ENCODE measurements at regions not wholly inside any gene's neighbourhood (a gene's known extent, or its start where the extent isn't known, plus 50 kb on each side); places are given as distances from the start of the nearest gene placed in this dataset.
"Not testable (repeated sequence)": the region's sequence is repeated elsewhere in the genome, so short reads cannot be mapped to it uniquely, and the experiment has no call there.

- DNase-seq: peak; percentile 42
These were observed 51.2 kb upstream of the SEC16B start for GRCh38 chr1:178020968-178021640.

DNA sequence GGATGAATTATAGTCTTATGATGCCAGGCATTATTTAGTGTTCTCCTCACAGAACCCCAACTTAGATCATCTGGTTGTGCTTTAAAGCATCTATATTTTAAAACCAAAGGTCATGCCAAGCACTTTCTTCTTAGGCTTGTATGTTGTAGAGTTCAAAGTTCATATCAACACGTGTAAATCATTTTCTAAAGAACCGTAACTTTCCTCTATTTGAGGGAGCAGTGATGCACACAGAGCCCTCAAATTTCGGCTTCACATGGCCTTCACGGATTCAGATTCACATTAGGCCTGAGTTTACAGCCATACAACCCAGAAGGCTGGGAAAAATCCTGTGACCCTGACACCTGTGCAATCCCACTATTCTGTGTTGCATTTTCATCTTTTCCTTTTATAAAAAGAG, 52.1 kb upstream of the SEC16B start:
- DNase-seq: no peak

DNA sequence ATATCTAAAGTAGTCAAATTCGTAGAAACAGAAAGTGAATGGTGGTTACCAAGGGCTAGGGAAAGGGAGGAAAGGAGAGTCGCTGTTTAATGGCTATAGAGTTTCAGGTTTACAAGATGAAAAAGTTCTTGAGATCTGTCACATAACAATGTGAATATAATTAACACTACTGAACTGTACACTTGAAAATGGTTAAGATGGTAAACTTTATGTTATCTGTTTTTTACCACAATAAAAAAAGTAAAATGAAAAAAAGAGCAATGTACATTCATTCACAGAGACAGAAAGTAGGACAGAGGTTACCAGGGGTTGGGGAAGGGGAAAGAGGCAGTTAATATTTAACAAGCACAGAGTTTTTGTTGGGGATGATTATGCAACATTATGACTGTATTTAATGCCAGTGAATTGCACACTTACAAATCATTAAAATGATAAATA, 53.3 kb upstream of the SEC16B start:
- no peak for DNase-seq

DNA sequence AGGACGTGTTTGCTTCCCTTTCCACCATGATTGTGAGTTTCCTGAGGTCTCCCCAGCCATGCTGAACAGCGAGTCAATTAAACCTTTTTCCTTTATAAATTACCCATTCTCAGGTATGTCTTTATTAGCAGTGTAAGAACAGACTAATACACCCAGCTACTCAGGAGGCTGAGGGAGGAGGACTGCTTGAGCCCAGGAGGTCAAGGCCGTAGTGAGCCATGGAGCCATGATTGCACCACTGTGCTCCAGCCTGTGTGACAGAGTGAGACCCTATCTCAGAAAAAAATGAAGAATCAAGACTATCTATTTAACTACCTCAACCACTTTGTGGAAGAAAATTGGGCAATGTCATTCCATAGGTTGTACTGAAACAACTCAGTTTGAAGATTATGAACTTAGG, 54.6 kb upstream of the SEC16B start:
- no peak for DNase-seq

- DNase-seq: no peak
These were observed 55.9 kb upstream of the SEC16B start for GRCh38 chr1:178025613-178026356.

GRCh38 chr1:178028841-178029481, 59.1 kb upstream of the SEC16B start:
- no peak for DNase-seq

DNA sequence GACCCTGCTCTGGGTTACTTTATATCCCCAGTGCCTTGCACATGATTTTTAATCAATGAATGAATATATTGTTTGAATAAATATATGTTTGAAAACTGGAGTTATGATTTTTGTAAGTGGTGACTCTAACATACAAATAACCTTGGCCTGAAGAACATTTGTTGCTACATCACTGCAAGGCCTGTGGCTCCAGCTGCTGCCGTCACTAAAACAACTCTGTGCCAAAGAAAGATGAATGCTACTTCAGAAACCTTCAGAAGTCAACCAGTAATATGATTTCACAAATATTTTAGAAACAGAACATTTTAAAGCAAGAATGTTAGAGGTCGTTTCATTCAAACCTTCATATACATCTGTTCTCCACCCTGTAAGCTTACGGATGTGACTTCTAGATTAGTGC, 60.6 kb upstream of the SEC16B start:
- no peak for DNase-seq

DNA sequence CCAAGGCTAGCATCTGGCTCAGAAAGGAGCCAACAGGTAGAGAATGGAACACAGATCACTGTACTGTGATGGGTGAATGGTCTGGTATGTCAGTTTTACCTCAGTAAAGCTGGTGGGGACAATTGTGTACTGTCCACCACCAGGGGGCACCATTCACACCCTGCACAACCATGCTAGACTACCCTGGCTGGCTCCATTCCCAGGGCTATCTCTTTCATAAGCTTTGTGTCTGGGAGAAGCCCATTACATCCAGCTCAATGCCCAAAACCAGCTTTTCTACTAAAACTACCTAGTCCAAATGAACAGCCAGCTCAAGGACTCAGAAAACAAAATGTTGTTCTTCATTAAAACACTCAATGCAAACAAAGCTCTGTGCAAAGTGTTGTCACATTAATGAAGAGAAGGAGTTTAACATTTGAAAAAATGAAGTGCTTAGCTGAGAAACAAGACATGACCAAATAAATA, 62.0 kb upstream of the RASAL2 start:
- no peak for DNase-seq

GRCh38 chr1:178033019-178033418, 60.9 kb upstream of the RASAL2 start:
- DNase-seq: no peak

GRCh38 chr1:178034676-178035075, 59.2 kb upstream of the RASAL2 start:
- DNase-seq: no peak

DNA sequence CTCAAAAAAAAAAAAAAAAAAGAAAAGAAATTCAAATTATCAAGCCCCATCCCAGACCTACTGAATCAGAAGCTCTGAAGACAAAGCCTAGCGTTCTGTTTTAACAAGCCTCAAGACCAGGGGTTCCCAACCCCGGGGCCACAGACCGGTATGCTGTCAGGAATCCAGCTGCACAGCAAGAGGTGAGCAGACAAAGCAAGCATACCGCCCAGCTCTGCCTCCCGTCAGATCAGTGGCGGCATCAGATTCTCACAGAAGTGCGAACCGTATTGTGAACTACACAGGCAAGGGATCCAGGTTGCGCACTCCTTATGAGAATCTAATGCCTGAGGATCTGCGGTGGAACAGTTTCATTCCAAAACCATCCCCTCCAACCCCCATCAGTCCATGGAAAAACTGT, 57.8 kb upstream of the RASAL2 start:
- no peak for DNase-seq

DNA sequence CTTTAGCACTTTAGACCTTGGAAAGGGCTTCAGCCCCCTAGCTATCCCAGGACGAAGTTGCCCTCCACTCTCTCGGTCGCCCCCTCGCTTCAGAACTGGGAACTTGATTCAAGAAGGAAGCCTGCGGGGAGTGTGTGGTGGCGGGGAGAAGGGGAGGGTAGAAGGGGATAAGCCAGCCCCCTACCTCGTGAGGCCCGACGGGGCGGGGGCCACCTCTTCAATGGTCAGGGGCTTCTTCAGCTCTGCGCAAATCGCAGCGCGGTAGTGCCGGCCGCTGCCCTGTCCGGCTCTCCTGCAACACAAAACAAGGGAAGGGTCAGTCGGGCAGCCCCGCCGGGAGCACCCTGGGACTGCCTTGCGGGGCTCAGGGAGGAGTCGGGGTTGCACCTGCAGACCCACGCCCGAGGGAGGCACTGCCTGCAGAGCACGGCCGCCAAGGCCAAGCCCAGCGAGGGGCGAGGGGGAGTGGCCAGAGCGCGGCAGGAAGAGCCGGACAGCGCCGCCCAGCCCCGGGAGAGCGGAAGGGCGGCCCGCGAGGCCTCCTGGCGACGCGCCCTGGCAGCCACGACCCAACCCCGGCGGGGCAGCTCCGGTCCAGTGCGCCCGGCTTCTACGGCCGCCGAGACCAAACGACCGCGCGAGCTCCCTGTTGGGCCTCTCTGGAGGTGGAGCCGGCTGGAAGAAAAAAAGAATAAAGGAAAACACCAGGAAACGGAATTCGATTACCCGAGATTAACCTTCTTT, 56.2 kb upstream of the RASAL2 start:
- no peak for DNase-seq

DNA sequence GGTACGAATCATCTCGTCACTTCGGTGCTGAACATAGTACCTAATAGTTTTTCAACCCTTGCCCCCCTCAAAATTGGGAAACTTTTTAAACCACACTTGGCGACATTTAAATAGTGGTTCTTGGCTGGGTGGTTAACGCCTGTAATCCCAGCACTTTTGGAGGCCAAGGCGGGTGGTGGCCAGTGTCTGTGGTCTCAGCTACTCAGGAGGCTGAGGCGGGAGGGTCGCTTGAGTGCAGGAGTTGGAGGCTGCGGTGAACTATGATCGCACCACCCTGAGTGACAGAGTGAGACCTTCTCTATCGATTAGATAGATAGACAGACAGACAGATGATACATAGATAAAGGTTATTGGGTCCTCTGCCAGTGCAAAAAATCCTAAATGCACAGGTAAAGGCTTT, 55.5 kb upstream of the RASAL2 start:
- DNase-seq: no peak

DNA sequence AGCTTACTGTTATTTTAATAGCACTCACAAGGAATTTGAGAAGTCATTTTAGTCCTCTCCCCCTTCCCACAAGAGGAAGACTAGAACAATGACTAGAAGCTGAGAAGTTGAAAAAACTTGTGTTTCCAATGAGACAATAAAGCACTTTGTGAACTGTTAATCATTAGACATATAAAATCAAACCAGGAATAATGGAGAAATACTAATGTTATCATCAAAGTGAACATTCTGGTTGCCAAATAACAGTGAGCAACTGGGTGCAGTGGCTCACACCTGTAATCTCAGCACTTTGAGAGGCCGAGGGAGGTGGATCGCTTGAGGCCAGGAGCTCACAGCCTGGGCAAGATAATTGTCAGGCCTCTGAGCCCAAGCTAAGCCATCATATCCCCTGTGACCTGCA, 54.0 kb upstream of the RASAL2 start:
- DNase-seq: no peak

- DNase-seq: not testable (repeated sequence)
These were observed 50.0 kb upstream of the RASAL2 start for GRCh38 chr1:178043940-178044339.

Measured in NCI-H1417 treated with DMSO at 0.1 percent for 48 hours (cell line).